Epithelial cell of esophagus (primary cell): ENCODE measurements at regions not wholly inside any gene's neighbourhood (a gene's known extent, or its start where the extent isn't known, plus 50 kb on each side); places are given as distances from the start of the nearest gene placed in this dataset.

Experiments used
- DNase-seq: peaks from one replicate; pipeline ENCODE4 v3.0.0; 2010; ENCODE audit warnings: low read depth
- H3K4me3 ChIP-seq: 2 replicates; pipeline ENCODE4 v1.5.1; 2011; ENCODE audit warnings: mild to moderate bottlenecking, low read length, control low read depth
- CTCF ChIP-seq: IDR thresholded peaks from 2 replicates; pipeline ENCODE4 v1.5.1; 2011; ENCODE audit warnings: low read depth, mild to moderate bottlenecking, low read length, control low read depth, inconsistent platforms; ENCODE audit not compliant: insufficient read depth; ENCODE audit errors: missing control alignments

DNA sequence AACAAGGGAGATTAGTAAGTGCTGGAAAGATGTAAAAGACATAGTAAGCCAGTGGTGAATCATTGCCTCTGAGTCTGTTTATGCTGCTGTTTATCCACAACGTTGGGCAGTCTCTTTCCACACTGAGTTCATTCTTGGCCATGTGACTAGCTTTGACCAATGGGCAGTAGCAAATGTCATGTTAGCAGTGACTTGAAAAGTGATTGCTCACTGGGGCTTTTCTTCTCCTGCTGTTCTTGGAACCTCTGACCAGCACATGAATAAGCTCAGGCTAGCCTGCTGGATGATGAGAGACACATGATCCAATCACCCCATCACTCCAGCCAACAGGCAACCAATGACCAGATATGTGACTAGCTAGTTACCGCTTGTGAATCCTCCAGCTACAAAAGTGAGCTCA, 360.4 kb downstream of the SLC4A3 start:
- no peak for TF ChIP-seq CTCF
- peak; percentile 97 for DNase-seq

DNA sequence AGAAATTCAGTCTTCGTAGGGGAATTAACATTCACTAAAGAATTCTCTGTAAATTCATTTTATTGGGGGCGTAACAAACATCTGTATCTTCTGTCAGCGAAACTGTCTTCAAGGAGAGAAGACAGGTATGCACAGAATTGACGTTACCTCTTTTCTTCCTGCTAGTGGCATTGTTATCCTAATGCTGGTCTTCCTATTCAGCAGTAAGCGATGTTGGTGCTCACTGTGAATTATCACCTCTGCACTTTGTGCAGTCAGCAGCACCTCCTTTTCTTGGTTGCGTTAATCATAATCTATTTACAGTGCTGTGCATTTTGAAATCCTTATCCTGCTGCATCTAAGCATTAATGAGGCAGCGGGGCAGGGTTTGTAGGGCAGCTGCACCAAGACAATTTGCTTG, 362.3 kb downstream of the SLC4A3 start:
- DNase-seq = no peak
- H3K4me3 ChIP-seq = no peak overlapping the region
- no peak for TF ChIP-seq CTCF

More for the DNA sequence above, 360.4 kb downstream of the SLC4A3 start:
- H3K4me3 ChIP-seq = no peak overlapping the region

DNA sequence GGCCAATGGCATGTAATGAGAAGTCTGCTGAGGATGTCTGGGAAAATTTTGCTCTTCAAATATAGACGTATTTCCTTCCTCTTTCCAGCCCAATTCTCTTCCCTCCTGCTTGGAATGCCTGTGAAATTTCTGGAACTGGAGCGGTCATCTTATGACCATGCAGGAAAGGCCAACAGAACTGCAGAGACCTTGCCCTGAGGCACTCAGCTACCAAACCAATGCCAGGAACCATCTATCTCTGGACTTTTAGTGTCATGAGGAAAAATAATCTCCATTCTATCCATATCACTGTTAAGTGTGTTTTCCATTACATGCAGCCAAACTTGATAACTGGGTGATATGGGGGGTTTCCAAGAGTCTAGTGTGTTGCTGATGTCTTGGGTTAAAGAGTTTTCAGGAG, 363.7 kb downstream of the SLC4A3 start:
- DNase-seq = no peak
- H3K4me3 ChIP-seq = no peak overlapping the region
- no peak for TF ChIP-seq CTCF

DNA sequence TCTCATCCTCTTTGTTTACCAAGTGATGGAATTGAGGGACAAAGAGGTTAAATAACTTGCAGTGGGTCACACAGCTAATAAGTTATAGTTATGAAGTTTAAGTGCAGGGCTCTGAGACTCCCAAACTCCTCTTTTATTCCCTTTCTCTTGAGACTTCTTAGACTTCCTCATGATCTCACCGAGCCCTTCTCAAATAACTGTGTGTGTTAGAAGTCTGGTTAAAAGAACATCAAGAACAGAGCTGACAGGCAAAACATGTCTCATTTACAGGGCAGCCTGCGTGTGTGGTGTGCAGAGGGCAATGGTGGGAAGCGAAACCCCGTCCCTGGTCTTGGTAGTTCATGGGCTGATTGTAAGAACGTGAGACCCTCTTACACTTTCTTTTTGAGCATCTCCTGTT, 368.0 kb downstream of the SLC4A3 start:
- no peak for TF ChIP-seq CTCF

DNA sequence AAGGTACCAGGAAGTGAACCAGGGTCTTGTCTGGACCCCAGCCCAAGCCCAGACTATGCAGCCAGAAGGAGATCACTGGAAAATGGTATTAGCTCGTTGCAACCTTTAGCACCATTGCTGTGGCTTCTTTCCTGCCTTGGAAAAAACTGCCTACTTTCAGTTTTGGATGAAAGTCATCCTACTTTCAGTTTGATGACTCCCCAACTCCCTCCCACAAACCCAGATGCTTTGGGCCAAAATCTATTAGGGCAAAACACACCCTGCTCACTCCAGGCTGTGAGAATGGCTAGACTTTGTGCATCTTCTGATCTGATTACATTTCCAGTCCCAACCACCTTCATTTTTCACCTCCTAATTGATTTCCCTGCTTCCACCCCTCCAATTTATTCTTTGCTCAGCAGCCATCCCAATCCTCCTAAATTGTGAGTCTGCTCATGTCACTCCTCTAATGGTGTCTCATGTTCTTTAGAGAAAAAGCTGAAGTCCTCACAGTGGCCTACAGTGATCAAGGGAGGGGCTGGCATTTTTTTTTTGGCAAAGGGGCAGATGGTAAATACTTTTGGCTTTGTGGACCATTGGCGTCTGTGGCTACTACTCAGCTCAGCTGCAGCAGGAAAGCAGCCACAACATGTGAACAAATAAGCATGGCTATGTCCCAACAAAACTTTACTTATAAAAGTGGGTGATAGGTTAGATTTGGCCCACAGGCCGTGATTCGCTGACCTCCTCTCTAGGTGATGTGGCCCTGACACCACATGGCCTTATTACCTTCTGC, 368.7 kb downstream of the SLC4A3 start:
- H3K4me3 ChIP-seq = no peak overlapping the region
- no peak for DNase-seq
- no peak for TF ChIP-seq CTCF

More for the DNA sequence above, 368.0 kb downstream of the SLC4A3 start:
- DNase-seq = no peak
- H3K4me3 ChIP-seq = no peak overlapping the region

- no peak overlapping the region for H3K4me3 ChIP-seq
- peak; percentile 61 for DNase-seq
- TF ChIP-seq CTCF = peak; percentile 60
Observed at GRCh38 chr2:219997341-219997851, 370.0 kb downstream of the SLC4A3 start.

GRCh38 chr2:219998107-219998506, 370.7 kb downstream of the SLC4A3 start:
- H3K4me3 ChIP-seq = no peak overlapping the region
- peak; percentile 9 for TF ChIP-seq CTCF
- DNase-seq = no peak
